Endodermal cell (in vitro differentiated cells): ENCODE measurements at regions not wholly inside any gene's neighbourhood (a gene's known extent, or its start where the extent isn't known, plus 50 kb on each side); places are given as distances from the start of the nearest gene placed in this dataset.

ENCODE experiments used
- DNase-seq: peaks from one replicate; pipeline ENCODE4 v3.0.0-alpha.2; 2017
- H3K27ac ChIP-seq: 2 replicates; pipeline ENCODE4 v1.5.1; 2013; ENCODE audit warnings: mild to moderate bottlenecking, low read depth, low read length, moderate library complexity
- H3K27me3 ChIP-seq: 2 replicates; pipeline ENCODE4 v1.6.1; 2013; ENCODE audit warnings: mild to moderate bottlenecking, low read length, moderate library complexity; ENCODE audit not compliant: insufficient read depth, control insufficient read depth, poor library complexity, severe bottlenecking
- H3K36me3 ChIP-seq: 2 replicates; pipeline ENCODE4 v1.7.0; 2013; ENCODE audit warnings: mild to moderate bottlenecking, low read length, moderate library complexity; ENCODE audit not compliant: control insufficient read depth, insufficient read depth
- H3K4me1 ChIP-seq: one replicate; pipeline ENCODE4 v1.7.0; 2013; ENCODE audit warnings: low read length; ENCODE audit not compliant: control insufficient read depth, insufficient read depth
- H3K4me3 ChIP-seq: 2 replicates; pipeline ENCODE4 v1.5.1; 2013; ENCODE audit warnings: mild to moderate bottlenecking, low read length, moderate library complexity
- H3K9ac ChIP-seq: 2 replicates; pipeline ENCODE4 v1.6.1; 2013; ENCODE audit warnings: mild to moderate bottlenecking, low read length, moderate library complexity; ENCODE audit not compliant: poor library complexity, severe bottlenecking; ENCODE audit errors: extremely low read depth
- H3K9me3 ChIP-seq: 2 replicates; pipeline ENCODE4 v1.6.1; 2013; ENCODE audit warnings: mild to moderate bottlenecking, low read length, moderate library complexity; ENCODE audit not compliant: control insufficient read depth
- H3K27ac Mint-ChIP-seq: 2 replicates; pipeline ENCODE4 v1.8.0; 2020; ENCODE audit warnings: mixed read lengths
- H3K27me3 Mint-ChIP-seq: 2 replicates; pipeline ENCODE4 v1.8.0; 2021; ENCODE audit warnings: mild to moderate bottlenecking, mixed read lengths; ENCODE audit not compliant: insufficient read depth
- H3K36me3 Mint-ChIP-seq: 2 replicates; pipeline ENCODE4 v1.8.0; 2020; ENCODE audit warnings: low read depth, mixed read lengths
- H3K4me1 Mint-ChIP-seq: 2 replicates; pipeline ENCODE4 v1.8.0; 2020; ENCODE audit warnings: mixed read lengths
- H3K4me3 Mint-ChIP-seq: 2 replicates; pipeline ENCODE4 v1.8.0; 2020; ENCODE audit warnings: mild to moderate bottlenecking, moderate library complexity, mixed read lengths
- H3K9me3 Mint-ChIP-seq: 2 replicates; pipeline ENCODE4 v1.8.0; 2020; ENCODE audit warnings: mild to moderate bottlenecking, mixed read lengths
- CTCF ChIP-seq: fragments of 200-600 bp; sonication (generic); conservative IDR thresholded peaks from 2 replicates; pipeline ENCODE4 v1.5.0; 2021; ENCODE audit warnings: antibody characterized with exemption, mild to moderate bottlenecking
- WGBS, 2 experiments: methylation state at CpG; one replicate each; pipeline versions ENCODE4 v1.1.5 to v1.1.7; 2013; ENCODE audit warnings: missing lambda C conversion rate in 2 of 2, mixed read lengths in 1 of 2; ENCODE audit not compliant: insufficient coverage in 1 of 2, insufficient read length in 1 of 2; 5-methylcytosine and 5-hydroxymethylcytosine counted together

GRCh38 chr4:136713140-136713539 lies 819.2 kb downstream of the PCDH18 start:
- Histone ChIP-seq H3K9me3 (peaks cover 14% of the 10 kb centered on the region), H3K9ac (no peak overlapping the region), H3K27ac (no peak overlapping the region), H3K36me3 (no peaks in the 10 kb centered on the region), H3K4me1 (no peaks in the 10 kb centered on the region), H3K4me3 (no peak overlapping the region), H3K27me3 (no peaks in the 10 kb centered on the region)
- no peaks in the 10 kb centered on the region for H3K4me1 Mint-ChIP-seq
- TF ChIP-seq CTCF: peak; percentile 26
- 94% methylated on average over 1 of the region's 1 CpG; no CpG with 5 or more reads in 1 of the 2 experiments for WGBS, 2 experiments
- no peak overlapping the region for H3K4me3 Mint-ChIP-seq
- peaks cover 15% of the 10 kb centered on the region for H3K9me3 Mint-ChIP-seq
- peaks cover 5% of the 10 kb centered on the region for H3K36me3 Mint-ChIP-seq
- no peaks in the 10 kb centered on the region for H3K27me3 Mint-ChIP-seq
- no peak overlapping the region for H3K27ac Mint-ChIP-seq
- DNase-seq: no peak

DNA sequence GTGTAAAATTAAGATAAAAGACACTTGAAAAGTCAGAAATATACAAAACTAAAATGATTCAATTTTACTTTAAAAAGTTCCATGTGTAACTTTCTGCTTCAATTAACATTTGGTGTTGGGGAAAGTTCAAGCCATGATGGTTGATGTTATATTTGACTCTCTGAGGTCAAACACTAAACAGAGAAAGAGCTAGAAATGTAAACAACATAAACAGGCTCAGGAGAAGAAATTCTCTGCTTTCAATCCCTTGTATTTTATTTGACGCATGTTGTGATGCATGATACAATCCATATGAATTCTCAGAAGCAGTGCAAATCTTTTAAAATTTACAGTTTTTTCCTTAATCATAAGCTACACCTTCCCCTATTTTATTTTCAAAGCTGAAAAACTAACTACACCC lies 822.4 kb downstream of the PCDH18 start:
- Histone ChIP-seq H3K4me1 (no peaks in the 10 kb centered on the region), H3K9me3 (peaks cover 6% of the 10 kb centered on the region), H3K9ac (no peak overlapping the region), H3K36me3 (no peaks in the 10 kb centered on the region), H3K27me3 (no peaks in the 10 kb centered on the region), H3K27ac (no peak overlapping the region), H3K4me3 (no peak overlapping the region)
- Mint-ChIP-seq H3K4me3 (no peak overlapping the region), H3K9me3 (no peaks in the 10 kb centered on the region), H3K27me3 (no peaks in the 10 kb centered on the region), H3K27ac (no peak overlapping the region), H3K36me3 (no peaks in the 10 kb centered on the region), H3K4me1 (no peaks in the 10 kb centered on the region)
- DNase-seq: no peak
- no peak for TF ChIP-seq CTCF
- WGBS, 2 experiments: 97 to 100% methylated on average over 1 of the region's 1 CpG

GRCh38 chr4:136706942-136707341 lies 825.4 kb downstream of the PCDH18 start:
- TF ChIP-seq CTCF: no peak
- no peak overlapping the region for H3K4me3 Mint-ChIP-seq
- no peak overlapping the region for H3K27ac Mint-ChIP-seq

More at GRCh38 chr4:136706942-136707341, 825.4 kb downstream of the PCDH18 start:
- H3K9ac ChIP-seq: no peak overlapping the region
- H3K27me3 ChIP-seq: no peaks in the 10 kb centered on the region
- 93 to 96% methylated on average over 4 to 7 of the region's 7 CpGs for WGBS, 2 experiments
- Mint-ChIP-seq H3K36me3 (no peaks in the 10 kb centered on the region), H3K4me1 (no peaks in the 10 kb centered on the region), H3K27me3 (no peaks in the 10 kb centered on the region), H3K9me3 (no peaks in the 10 kb centered on the region)
- H3K9me3 ChIP-seq: peaks cover 6% of the 10 kb centered on the region
- H3K36me3 ChIP-seq: no peaks in the 10 kb centered on the region
- no peak overlapping the region for H3K4me3 ChIP-seq
- H3K4me1 ChIP-seq: no peaks in the 10 kb centered on the region
- no peak for DNase-seq
- no peak overlapping the region for H3K27ac ChIP-seq
